ENCODE measurements at regions not wholly inside any gene's neighbourhood (a gene's known extent, or its start where the extent isn't known, plus 50 kb on each side); places are given as distances from the start of the nearest gene placed in this dataset.

GRCh38 chr22:22133910-22134309 lies 110.7 kb upstream of the VPREB1 start:
- DNase-seq, result no peak
- H3K27ac Mint-ChIP-seq, result no peak overlapping the region
- no peak overlapping the region for H3K4me3 Mint-ChIP-seq
- POLR2A ChIA-PET, result no interaction called here
- no peaks in the 10 kb centered on the region for H3K9me3 Mint-ChIP-seq
- H3K36me3 Mint-ChIP-seq, result no peaks in the 10 kb centered on the region
- H3K4me1 Mint-ChIP-seq, result no peaks in the 10 kb centered on the region
- H3K27me3 Mint-ChIP-seq, result peaks cover 0 to 6% (median 2%) of the 10 kb centered on the region in 5 donors
- ATAC-seq, result no peak

- POLR2A ChIA-PET, result no interaction called here
- H3K27ac Mint-ChIP-seq, result no peak overlapping the region
- H3K36me3 Mint-ChIP-seq, result no peaks in the 10 kb centered on the region
- DNase-seq (no peak), ATAC-seq (no peak)
- no peaks in the 10 kb centered on the region for H3K9me3 Mint-ChIP-seq
- peaks cover 0 to 14% (median 5%) of the 10 kb centered on the region in 5 donors for H3K27me3 Mint-ChIP-seq
- H3K4me3 Mint-ChIP-seq, result no peak overlapping the region
- peaks cover 0 to 2% (median 0%) of the 10 kb centered on the region in 4 donors for H3K4me1 Mint-ChIP-seq
Observed at GRCh38 chr22:22130953-22131608, 113.5 kb upstream of the VPREB1 start.

GRCh38 chr22:22129387-22129786 lies 115.2 kb upstream of the VPREB1 start:
- H3K36me3 Mint-ChIP-seq, result no peaks in the 10 kb centered on the region
- no peaks in the 10 kb centered on the region for H3K9me3 Mint-ChIP-seq
- DNase-seq, result no peak
- H3K4me3 Mint-ChIP-seq, result no peak overlapping the region
- ATAC-seq, result no peak
- peaks cover 0 to 4% (median 0%) of the 10 kb centered on the region in 4 donors for H3K4me1 Mint-ChIP-seq
- H3K27me3 Mint-ChIP-seq, result peaks cover 0 to 18% (median 3%) of the 10 kb centered on the region in 5 donors
- POLR2A ChIA-PET, result no interaction called here
- H3K27ac Mint-ChIP-seq, result no peak overlapping the region

GRCh38 chr22:22128440-22128839 lies 116.1 kb upstream of the VPREB1 start:
- Mint-ChIP-seq H3K4me1 (peaks cover 0 to 4% (median 0%) of the 10 kb centered on the region in 4 donors), H3K9me3 (no peaks in the 10 kb centered on the region), H3K27ac (no peak overlapping the region), H3K27me3 (peaks cover 0 to 25% (median 9%) of the 10 kb centered on the region in 5 donors), H3K4me3 (no peak overlapping the region), H3K36me3 (no peaks in the 10 kb centered on the region)
- ATAC-seq (no peak), DNase-seq (no peak)
- POLR2A ChIA-PET, result no interaction called here

- H3K4me1 Mint-ChIP-seq, result peaks cover 0 to 4% (median under 1%) of the 10 kb centered on the region in 4 donors
- no peak overlapping the region for H3K27ac Mint-ChIP-seq
- ATAC-seq (no peak), DNase-seq (no peak)
- H3K9me3 Mint-ChIP-seq, result no peaks in the 10 kb centered on the region
- no peak overlapping the region for H3K4me3 Mint-ChIP-seq
- H3K36me3 Mint-ChIP-seq, result no peaks in the 10 kb centered on the region
- POLR2A ChIA-PET, result no interaction called here
- H3K27me3 Mint-ChIP-seq, result peaks cover 8 to 34% (median 21%) of the 10 kb centered on the region in 5 donors
Observed at GRCh38 chr22:22127100-22127499, 117.5 kb upstream of the VPREB1 start.

- no peaks in the 10 kb centered on the region for H3K9me3 Mint-ChIP-seq
- POLR2A ChIA-PET, result no interaction called here
- no peaks in the 10 kb centered on the region for H3K36me3 Mint-ChIP-seq
- DNase-seq (no peak), ATAC-seq (no peak)
- no peak overlapping the region for H3K4me3 Mint-ChIP-seq
- H3K27me3 Mint-ChIP-seq, result peaks cover 8 to 31% (median 20%) of the 10 kb centered on the region in 5 donors
- peaks cover 0 to 4% (median under 1%) of the 10 kb centered on the region in 4 donors for H3K4me1 Mint-ChIP-seq
- H3K27ac Mint-ChIP-seq, result no peak overlapping the region
Observed at GRCh38 chr22:22125579-22126468, 118.8 kb upstream of the VPREB1 start.

- DNase-seq (no peak), ATAC-seq (no peak)
- Mint-ChIP-seq H3K27ac (no peak overlapping the region), H3K4me3 (no peak overlapping the region), H3K4me1 (peaks cover 0 to 4% (median under 1%) of the 10 kb centered on the region in 4 donors), H3K36me3 (no peaks in the 10 kb centered on the region), H3K9me3 (no peaks in the 10 kb centered on the region), H3K27me3 (peaks cover 8 to 31% (median 20%) of the 10 kb centered on the region in 5 donors)
- POLR2A ChIA-PET, result no interaction called here
Observed at GRCh38 chr22:22125028-22125578, 119.5 kb upstream of the VPREB1 start.

- Mint-ChIP-seq H3K4me1 (peaks cover 0 to 4% (median under 1%) of the 10 kb centered on the region in 4 donors), H3K4me3 (no peak overlapping the region), H3K36me3 (no peaks in the 10 kb centered on the region), H3K27me3 (peaks cover 8 to 36% (median 22%) of the 10 kb centered on the region in 5 donors), H3K27ac (no peak overlapping the region), H3K9me3 (no peaks in the 10 kb centered on the region)
- ATAC-seq (no peak), DNase-seq (no peak)
- POLR2A ChIA-PET, result no interaction called here
Observed at GRCh38 chr22:22124374-22124773, 120.2 kb upstream of the VPREB1 start.

- no peak overlapping the region for H3K27ac Mint-ChIP-seq
Observed at GRCh38 chr22:22123960-22124278, 120.7 kb upstream of the VPREB1 start.

GRCh38 chr22:22123118-22123959 lies 121.2 kb upstream of the VPREB1 start:
- POLR2A ChIA-PET, result no interaction called here
- H3K27ac Mint-ChIP-seq, result no peak overlapping the region
- H3K4me1 Mint-ChIP-seq, result peaks cover 0 to 6% (median 4%) of the 10 kb centered on the region in 4 donors
- no peaks in the 10 kb centered on the region for H3K9me3 Mint-ChIP-seq
- H3K4me3 Mint-ChIP-seq, result no peak overlapping the region
- no peak for ATAC-seq
- DNase-seq, result no peak
- no peaks in the 10 kb centered on the region for H3K36me3 Mint-ChIP-seq
- H3K27me3 Mint-ChIP-seq, result peaks cover 14 to 43% (median 29%) of the 10 kb centered on the region in 5 donors

More at GRCh38 chr22:22123960-22124278, 120.7 kb upstream of the VPREB1 start:
- POLR2A ChIA-PET, result no interaction called here
- Mint-ChIP-seq H3K4me3 (no peak overlapping the region), H3K27me3 (peaks cover 12 to 40% (median 27%) of the 10 kb centered on the region in 5 donors), H3K9me3 (no peaks in the 10 kb centered on the region), H3K36me3 (no peaks in the 10 kb centered on the region), H3K4me1 (peaks cover 0 to 4% (median 1%) of the 10 kb centered on the region in 4 donors)
- DNase-seq, result no peak
- no peak for ATAC-seq

- Mint-ChIP-seq H3K36me3 (no peaks in the 10 kb centered on the region), H3K4me3 (no peak overlapping the region), H3K4me1 (peaks cover 0 to 8% (median 5%) of the 10 kb centered on the region in 4 donors), H3K9me3 (no peaks in the 10 kb centered on the region), H3K27me3 (peaks cover 16 to 45% (median 31%) of the 10 kb centered on the region in 5 donors), H3K27ac (no peak overlapping the region)
- ATAC-seq, result no peak
- POLR2A ChIA-PET, result no interaction called here
- no peak for DNase-seq
Observed at GRCh38 chr22:22122348-22123117, 122.1 kb upstream of the VPREB1 start.

GRCh38 chr22:22121445-22121844 lies 123.1 kb upstream of the VPREB1 start:
- Mint-ChIP-seq H3K36me3 (no peaks in the 10 kb centered on the region), H3K4me3 (no peak overlapping the region), H3K27me3 (peaks cover 16 to 45% (median 31%) of the 10 kb centered on the region in 5 donors), H3K27ac (no peak overlapping the region), H3K9me3 (no peaks in the 10 kb centered on the region), H3K4me1 (peaks cover 0 to 10% (median 4%) of the 10 kb centered on the region in 4 donors)
- POLR2A ChIA-PET, result no interaction called here
- DNase-seq (no peak), ATAC-seq (no peak)

Data from naive thymus-derived CD8-positive, alpha-beta T cell (primary cell).